HTR-8/SVneo (cell line): ENCODE measurements at regions not wholly inside any gene's neighbourhood (a gene's known extent, or its start where the extent isn't known, plus 50 kb on each side); places are given as distances from the start of the nearest gene placed in this dataset.
A peak's percentile ranks its signal among the peaks of the same experiment; 100 is the strongest.
"Not testable (repeated sequence)": the region's sequence is repeated elsewhere in the genome, so short reads cannot be mapped to it uniquely, and the experiment has no call there.

Experiments
- DNase-seq: peaks from one replicate; pipeline ENCODE4 v3.0.0; 2011; ENCODE audit warnings: low spot score, mixed read lengths; ENCODE audit not compliant: insufficient read length
- FAIRE-seq: peaks from 2 replicates; lab custom pipeline; 2011; peaks lifted over from hg19 to GRCh38; lab: Jason Lieb, UNC

DNA sequence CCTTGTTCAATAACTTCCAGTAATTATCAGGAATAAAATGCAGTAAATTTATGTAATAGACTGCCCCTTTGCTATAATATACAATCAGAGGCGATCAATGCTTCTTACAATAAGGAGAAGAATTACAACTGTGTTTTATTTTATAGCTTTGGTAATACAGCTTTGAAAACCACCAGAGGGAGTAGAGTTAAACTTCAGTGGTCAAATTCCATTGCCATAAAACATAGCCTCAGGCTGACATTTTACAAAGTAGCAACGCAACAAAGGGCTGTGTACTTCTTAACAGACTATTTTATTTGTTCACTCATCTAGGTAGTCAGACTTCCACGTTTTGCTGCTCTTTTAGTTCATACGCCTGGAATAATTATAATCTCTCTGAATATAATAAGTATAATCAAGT, 58.5 kb downstream of the TEX13C start:
- FAIRE-seq, result no peak
- peak; percentile 0 for DNase-seq

DNA sequence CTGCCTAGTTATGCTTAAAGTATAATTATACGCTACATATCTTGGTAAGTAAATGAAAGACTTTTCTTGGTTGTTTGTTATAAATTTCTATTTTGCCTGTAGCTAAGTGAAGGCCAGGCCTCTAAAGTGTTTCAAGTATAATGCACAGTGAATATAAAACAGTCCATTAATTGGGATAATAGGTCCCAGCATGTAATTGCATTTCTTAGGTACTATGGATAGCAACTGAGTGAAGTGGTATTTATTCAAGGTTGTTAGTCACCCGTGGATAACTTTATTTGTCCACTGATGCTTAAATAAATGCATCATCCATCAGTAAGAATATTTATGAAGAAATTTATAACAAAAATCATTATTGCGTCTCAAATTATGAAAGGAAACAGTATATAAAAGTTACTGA, 59.1 kb downstream of the TEX13C start:
- FAIRE-seq (no peak), DNase-seq (no peak)

DNA sequence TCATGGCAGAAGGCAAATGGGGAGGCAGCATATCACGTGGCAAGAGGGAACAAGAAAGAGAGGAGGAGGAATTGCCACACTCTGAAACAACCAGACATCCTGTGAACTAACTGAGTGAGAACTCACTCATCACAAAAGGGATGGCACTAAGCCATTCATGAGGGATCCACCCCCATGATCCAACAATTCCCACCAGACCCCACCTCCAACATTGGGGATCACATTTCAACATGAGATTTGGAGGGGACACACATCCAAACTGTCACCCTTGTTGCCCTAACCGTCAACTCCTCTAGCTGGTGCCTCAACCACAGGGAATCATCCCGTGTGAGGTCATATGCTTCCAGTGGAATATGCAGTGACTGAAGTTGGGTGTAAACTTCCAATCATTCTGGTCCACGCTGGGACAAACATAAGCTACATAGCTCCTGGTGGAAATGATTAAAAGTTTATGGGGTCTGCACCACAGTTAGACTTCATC, 62.5 kb downstream of the TEX13C start:
- no peak for DNase-seq
- FAIRE-seq, result no peak

- DNase-seq (no peak), FAIRE-seq (no peak)
Measured at GRCh38 chrX:125382889-125383288, 63.2 kb downstream of the TEX13C start.

GRCh38 chrX:125384867-125385266, 65.2 kb downstream of the TEX13C start:
- DNase-seq (no peak), FAIRE-seq (no peak)

DNA sequence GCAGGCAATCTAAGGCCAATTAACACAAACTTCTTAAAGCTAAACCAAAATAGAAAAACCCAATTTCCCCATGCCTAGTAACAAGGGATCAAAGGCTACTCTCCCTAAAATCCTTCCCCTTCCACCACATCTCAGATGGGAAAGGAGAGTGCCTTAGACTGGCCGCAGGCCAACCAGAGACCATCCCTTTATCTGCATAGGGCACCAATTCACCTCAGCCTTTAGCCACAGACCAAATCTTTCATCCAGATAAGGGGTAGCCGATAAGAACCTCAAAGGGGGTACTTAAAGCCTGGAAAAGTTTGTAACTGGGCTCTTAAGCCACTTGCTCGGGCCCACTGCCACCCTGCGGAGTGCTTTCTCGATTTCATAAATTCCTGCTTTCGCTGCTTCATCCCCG, 68.3 kb downstream of the TEX13C start:
- FAIRE-seq, result no peak
- DNase-seq, result no peak

DNA sequence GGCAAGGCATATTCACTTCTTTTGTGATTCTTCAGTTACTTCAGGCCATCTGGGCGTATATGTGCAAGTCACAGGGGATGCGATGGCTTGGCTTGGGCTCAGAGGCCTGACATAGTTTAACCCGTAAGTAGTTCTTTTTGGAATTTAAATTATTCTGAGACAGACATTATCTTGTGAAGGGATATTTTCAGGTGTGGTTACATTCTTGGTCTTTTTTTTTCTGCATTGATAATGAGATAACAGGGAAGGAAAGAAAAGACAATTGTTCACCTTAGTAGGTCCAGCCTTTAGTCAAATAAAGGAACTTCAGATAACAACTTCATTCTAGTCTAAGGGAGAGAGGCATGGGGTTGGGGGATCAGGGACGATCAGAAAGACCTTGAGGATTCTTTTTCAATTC, 74.8 kb downstream of the TEX13C start:
- no peak for DNase-seq
- FAIRE-seq, result no peak

- DNase-seq (no peak), FAIRE-seq (no peak)
Measured at GRCh38 chrX:125395626-125396025, 76.0 kb downstream of the TEX13C start.

- no peak for FAIRE-seq
Measured at GRCh38 chrX:125398959-125399440, 79.3 kb downstream of the TEX13C start.

GRCh38 chrX:125402807-125403206, 83.1 kb downstream of the TEX13C start:
- FAIRE-seq (no peak), DNase-seq (no peak)

More at GRCh38 chrX:125398959-125399440, 79.3 kb downstream of the TEX13C start:
- no peak for DNase-seq

DNA sequence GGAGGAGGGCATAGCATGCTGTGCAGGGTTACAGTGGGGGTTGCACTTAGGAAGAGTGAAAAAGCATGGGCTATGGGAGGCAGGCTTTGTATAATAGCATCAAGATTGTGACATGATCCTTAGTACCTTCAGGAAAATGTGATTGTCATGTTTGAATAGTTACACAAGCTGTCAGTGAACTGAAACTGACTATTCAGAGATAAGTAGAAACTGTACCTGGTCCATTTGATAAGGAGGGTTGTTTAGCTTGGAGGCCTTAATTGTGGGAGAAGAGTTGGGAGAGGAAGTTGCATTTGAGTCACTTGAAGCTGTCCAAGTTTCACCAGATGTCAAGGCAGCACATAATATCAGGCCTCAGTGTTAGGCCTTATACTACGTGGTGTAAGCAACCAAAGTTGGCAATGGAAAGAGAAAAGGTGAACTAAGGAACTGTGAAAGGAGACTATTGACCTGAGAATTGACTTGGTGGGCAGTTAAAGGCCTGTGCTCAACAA, 85.0 kb downstream of the TEX13C start:
- FAIRE-seq, result no peak
- DNase-seq, result no peak

- no peak for FAIRE-seq
- DNase-seq, result no peak
Measured at GRCh38 chrX:125405339-125405738, 85.7 kb downstream of the TEX13C start.

- no peak for DNase-seq
- FAIRE-seq, result no peak
Measured at GRCh38 chrX:125407314-125407713, 87.6 kb downstream of the TEX13C start.

- FAIRE-seq, result no peak
Measured at GRCh38 chrX:125420809-125421208, 101.1 kb downstream of the TEX13C start.

DNA sequence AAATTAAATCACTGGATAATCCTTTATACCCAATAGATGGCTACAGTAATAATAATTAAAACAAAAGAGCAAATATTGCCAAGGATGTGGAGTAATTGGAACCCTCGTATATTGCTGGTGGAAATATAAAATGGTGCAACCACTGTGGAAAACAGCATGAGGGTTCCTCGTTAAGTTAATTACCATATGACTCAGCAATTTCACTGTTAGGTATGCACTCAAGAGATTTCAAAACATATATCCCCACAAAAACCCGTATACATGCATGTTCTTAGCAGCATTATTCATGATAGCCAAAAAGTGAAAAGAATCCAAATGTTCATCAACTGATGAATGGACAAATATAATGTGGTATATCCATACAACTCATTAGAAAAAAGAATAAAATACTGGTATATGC, 103.3 kb downstream of the TEX13C start:
- FAIRE-seq (no peak), DNase-seq (no peak)

More at GRCh38 chrX:125420809-125421208, 101.1 kb downstream of the TEX13C start:
- no peak for DNase-seq

GRCh38 chrX:125424536-125424935, 104.9 kb downstream of the TEX13C start:
- DNase-seq (no peak), FAIRE-seq (no peak)

DNA sequence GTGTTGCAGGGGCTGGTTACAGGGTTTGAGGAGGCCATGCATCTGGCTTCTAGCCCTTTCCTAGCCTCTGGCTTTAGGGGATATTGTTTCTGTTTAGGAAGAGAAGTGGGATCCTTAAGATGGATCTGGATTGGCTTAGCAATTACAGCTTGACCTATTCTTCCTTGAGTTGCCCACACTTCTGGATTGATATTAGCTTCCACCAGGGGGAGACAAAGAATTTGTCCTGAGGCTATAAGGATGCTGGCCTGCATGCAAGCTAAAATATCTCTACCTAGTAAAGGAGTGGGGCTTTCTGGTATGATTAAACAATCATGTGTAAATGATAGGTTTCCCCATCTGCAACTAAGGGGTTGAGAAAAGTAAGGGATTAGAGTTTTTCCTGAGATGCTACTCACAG, 117.2 kb downstream of the TEX13C start:
- no peak for FAIRE-seq
- DNase-seq, result no peak

DNA sequence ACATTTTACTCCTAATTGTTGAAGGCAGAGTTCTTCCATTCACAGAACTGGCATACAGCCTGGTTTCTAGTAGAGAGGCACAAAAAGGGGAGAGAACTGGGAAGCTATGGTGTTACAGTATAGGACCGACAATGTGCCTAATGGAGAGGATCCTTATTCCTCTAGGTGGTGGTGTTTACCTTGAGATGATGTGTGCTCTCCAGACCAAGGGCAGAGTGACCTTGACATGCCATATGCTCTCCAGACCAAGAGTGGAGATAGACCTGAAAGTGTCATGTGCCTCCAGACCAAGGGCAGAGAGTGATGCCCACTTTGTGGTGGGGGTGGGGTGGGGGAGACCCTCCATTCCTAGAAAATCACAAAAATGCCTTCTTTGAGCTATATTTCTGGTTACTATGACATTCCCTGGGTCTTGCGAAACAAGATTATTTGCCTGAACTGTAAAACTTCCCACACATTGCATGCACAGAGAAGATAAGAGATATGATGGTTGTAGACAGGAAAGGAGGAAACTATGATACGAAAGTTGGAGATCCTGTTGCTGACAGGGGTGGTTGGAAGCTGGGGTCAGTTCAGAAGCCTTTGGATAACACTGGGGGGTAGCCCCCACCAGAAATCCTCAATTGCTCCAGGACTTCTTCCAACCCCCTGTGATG, 119.7 kb downstream of the TEX13C start:
- FAIRE-seq, result no peak

GRCh38 chrX:125444659-125445058, 125.0 kb downstream of the TEX13C start:
- no peak for DNase-seq
- FAIRE-seq, result no peak

More for the DNA sequence above, 119.7 kb downstream of the TEX13C start:
- no peak for DNase-seq

GRCh38 chrX:125475482-125475881, 155.8 kb downstream of the TEX13C start:
- no peak for DNase-seq
- no peak for FAIRE-seq

- FAIRE-seq, result no peak
- no peak for DNase-seq
Measured at GRCh38 chrX:125492439-125492838, 172.8 kb downstream of the TEX13C start.

DNA sequence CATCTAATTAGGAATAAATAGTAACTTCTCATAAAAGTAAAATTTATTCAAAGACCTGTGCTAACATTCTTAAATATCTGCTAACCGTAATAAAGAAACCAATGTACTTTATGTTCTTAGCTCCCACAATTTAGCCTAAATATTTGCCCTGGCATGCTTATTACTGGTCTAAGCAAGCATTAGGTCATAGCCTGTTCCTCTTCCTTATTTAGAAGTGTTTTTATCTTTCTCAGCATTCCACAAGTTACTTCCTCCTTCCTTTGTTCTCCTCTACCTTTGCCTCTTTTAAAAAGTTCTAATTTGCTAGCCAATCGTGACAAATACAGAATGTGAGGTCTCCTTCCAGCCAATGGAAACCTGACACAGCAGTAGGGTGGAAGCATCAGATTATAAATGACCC, 173.3 kb downstream of the TEX13C start:
- FAIRE-seq, DNase-seq: not testable (repeated sequence)
